Large intestine (tissue), 3 donors: ENCODE measurements at regions not wholly inside any gene's neighbourhood (a gene's known extent, or its start where the extent isn't known, plus 50 kb on each side); places are given as distances from the start of the nearest gene placed in this dataset.

Source experiments
- DNase-seq, 2 donors: peaks; one replicate each; pipeline versions ENCODE4 v3.0.0 to v3.0.0-alpha.2; 2013
- H3K27ac ChIP-seq: one replicate; pipeline ENCODE4 v1.5.1; 2013; ENCODE audit warnings: low read length
- H3K27me3 ChIP-seq: 2 replicates; pipeline ENCODE4 v1.6.1; 2013; ENCODE audit warnings: low read length; ENCODE audit not compliant: control insufficient read depth, insufficient read depth
- H3K36me3 ChIP-seq: 2 replicates; pipeline ENCODE4 v1.6.1; 2013; ENCODE audit warnings: low read length; ENCODE audit not compliant: control insufficient read depth, insufficient read depth
- H3K4me1 ChIP-seq: one replicate; pipeline ENCODE4 v1.6.1; 2013; ENCODE audit warnings: low read length; ENCODE audit not compliant: control insufficient read depth, insufficient read depth
- H3K4me3 ChIP-seq: one replicate; pipeline ENCODE4 v1.5.1; 2013; ENCODE audit warnings: low read length
- H3K9me3 ChIP-seq: one replicate; pipeline ENCODE4 v1.6.1; 2013; ENCODE audit warnings: mild to moderate bottlenecking, low read depth, low read length, moderate library complexity; ENCODE audit not compliant: control insufficient read depth
- WGBS: methylation state at CpG from one replicate; pipeline ENCODE4 v1.1.5; 2013; ENCODE audit warnings: low lambda C conversion rate; ENCODE audit not compliant: insufficient coverage; 5-methylcytosine and 5-hydroxymethylcytosine counted together

GRCh38 chr5:31078956-31079355 lies 114.5 kb upstream of the CDH6 start:
- no peaks in the 10 kb centered on the region for H3K9me3 ChIP-seq
- no peak overlapping the region for H3K27ac ChIP-seq
- no peaks in the 10 kb centered on the region for H3K36me3 ChIP-seq
- WGBS, result no CpG with 5 or more reads among the region's 3 CpGs
- no peaks in the 10 kb centered on the region for H3K4me1 ChIP-seq
- no peaks in the 10 kb centered on the region for H3K27me3 ChIP-seq
- H3K4me3 ChIP-seq, result no peak overlapping the region
- DNase-seq, result peak in 1 of 2 donors; percentile 5

GRCh38 chr5:31075981-31076380 lies 117.5 kb upstream of the CDH6 start:
- H3K4me3 ChIP-seq, result no peak overlapping the region
- H3K4me1 ChIP-seq, result no peaks in the 10 kb centered on the region
- H3K27me3 ChIP-seq, result no peaks in the 10 kb centered on the region
- no peaks in the 10 kb centered on the region for H3K9me3 ChIP-seq
- DNase-seq, result no peak
- H3K27ac ChIP-seq, result no peak overlapping the region
- 87% methylated on average over 3 of the region's 6 CpGs for WGBS
- H3K36me3 ChIP-seq, result no peaks in the 10 kb centered on the region

GRCh38 chr5:31068287-31068686 lies 125.2 kb upstream of the CDH6 start:
- Histone ChIP-seq H3K9me3 (no peaks in the 10 kb centered on the region), H3K4me1 (no peaks in the 10 kb centered on the region), H3K27me3 (no peaks in the 10 kb centered on the region), H3K4me3 (no peak overlapping the region), H3K36me3 (no peaks in the 10 kb centered on the region), H3K27ac (no peak overlapping the region)
- DNase-seq, result no peak
- WGBS, result 57% methylated on average over 1 of the region's 1 CpG

GRCh38 chr5:31066655-31067328 lies 126.7 kb upstream of the CDH6 start:
- H3K4me3 ChIP-seq, result no peak overlapping the region

GRCh38 chr5:31064215-31064614 lies 129.3 kb upstream of the CDH6 start:
- WGBS, result 100% methylated on average over 1 of the region's 3 CpGs
- no peak for DNase-seq

More at GRCh38 chr5:31066655-31067328, 126.7 kb upstream of the CDH6 start:
- no peaks in the 10 kb centered on the region for H3K4me1 ChIP-seq
- H3K36me3 ChIP-seq, result no peaks in the 10 kb centered on the region
- no peak for DNase-seq
- no CpG with 5 or more reads among the region's 5 CpGs for WGBS
- H3K27me3 ChIP-seq, result no peaks in the 10 kb centered on the region
- H3K9me3 ChIP-seq, result no peaks in the 10 kb centered on the region
- no peak overlapping the region for H3K27ac ChIP-seq

GRCh38 chr5:31062902-31063580 lies 130.4 kb upstream of the CDH6 start:
- Histone ChIP-seq H3K9me3 (no peaks in the 10 kb centered on the region), H3K27ac (no peak overlapping the region), H3K4me3 (no peak overlapping the region), H3K36me3 (no peaks in the 10 kb centered on the region), H3K27me3 (no peaks in the 10 kb centered on the region), H3K4me1 (peaks cover 14% of the 10 kb centered on the region)
- 100% methylated on average over 1 of the region's 3 CpGs for WGBS
- DNase-seq, result no peak

More at GRCh38 chr5:31064215-31064614, 129.3 kb upstream of the CDH6 start:
- Histone ChIP-seq H3K36me3 (no peaks in the 10 kb centered on the region), H3K27me3 (no peaks in the 10 kb centered on the region), H3K4me1 (peaks cover 10% of the 10 kb centered on the region), H3K9me3 (no peaks in the 10 kb centered on the region), H3K27ac (no peak overlapping the region), H3K4me3 (no peak overlapping the region)

- Histone ChIP-seq H3K27ac (peak overlapping the region; percentile 59), H3K36me3 (no peaks in the 10 kb centered on the region), H3K4me3 (no peak overlapping the region), H3K27me3 (no peaks in the 10 kb centered on the region), H3K9me3 (no peaks in the 10 kb centered on the region), H3K4me1 (peaks cover 14% of the 10 kb centered on the region)
- DNase-seq, result peak; percentile 62 to 82
- WGBS, result 75% methylated on average over 1 of the region's 2 CpGs
These were observed 133.6 kb upstream of the CDH6 start for GRCh38 chr5:31059889-31060288.

- Histone ChIP-seq H3K4me1 (peaks cover 8% of the 10 kb centered on the region), H3K4me3 (no peak overlapping the region), H3K36me3 (no peaks in the 10 kb centered on the region), H3K27me3 (no peaks in the 10 kb centered on the region), H3K27ac (no peak overlapping the region), H3K9me3 (no peaks in the 10 kb centered on the region)
- DNase-seq, result peak in 1 of 2 donors; percentile 30
- WGBS, result 40% methylated on average over 1 of the region's 4 CpGs
These were observed 139.0 kb upstream of the CDH6 start for GRCh38 chr5:31054453-31054852.

GRCh38 chr5:31052937-31053658 lies 140.4 kb upstream of the CDH6 start:
- Histone ChIP-seq H3K9me3 (no peaks in the 10 kb centered on the region), H3K4me3 (no peak overlapping the region), H3K27me3 (no peaks in the 10 kb centered on the region), H3K27ac (no peak overlapping the region), H3K4me1 (peaks cover 3% of the 10 kb centered on the region), H3K36me3 (no peaks in the 10 kb centered on the region)
- DNase-seq, result no peak
- WGBS, result 100% methylated on average over 3 of the region's 7 CpGs

- no peak overlapping the region for H3K27ac ChIP-seq
- no peak overlapping the region for H3K4me3 ChIP-seq
- H3K36me3 ChIP-seq, result no peaks in the 10 kb centered on the region
- WGBS, result 90% methylated on average over 2 of the region's 4 CpGs
- peaks cover 3% of the 10 kb centered on the region for H3K4me1 ChIP-seq
- no peaks in the 10 kb centered on the region for H3K27me3 ChIP-seq
- H3K9me3 ChIP-seq, result no peaks in the 10 kb centered on the region
- no peak for DNase-seq
These were observed 142.2 kb upstream of the CDH6 start for GRCh38 chr5:31051316-31051715.
